CD8-positive, alpha-beta memory T cell (primary cell): ENCODE measurements at regions not wholly inside any gene's neighbourhood (a gene's known extent, or its start where the extent isn't known, plus 50 kb on each side); places are given as distances from the start of the nearest gene placed in this dataset.

Experiments
- CTCF ChIA-PET: fragments of 350-600 bp; sonication (Branson Sonifier 250); formaldehyde crosslinking; loops from one replicate; lab custom pipeline; 2021; ENCODE audit warnings: antibody characterized with exemption; lab: Charles Lee
- POLR2A ChIA-PET: fragments of 350-600 bp; sonication (Branson Sonifier 250); formaldehyde crosslinking; loops from one replicate; lab custom pipeline; 2021; ENCODE audit warnings: antibody characterized with exemption; lab: Charles Lee
- DNase-seq, 5 donors: peaks; one replicate each; pipeline versions ENCODE4 v3.0.0 to v3.0.0-alpha.2; 2020 to 2022; ENCODE audit warnings: mixed read lengths in 1 of 5
- H3K27ac ChIP-seq: one replicate; pipeline ENCODE4 v1.7.0; 2013; ENCODE audit warnings: low read depth, mild to moderate bottlenecking, low read length, moderate library complexity
- H3K27me3 ChIP-seq: 2 replicates; pipeline ENCODE4 v1.7.0; 2013; ENCODE audit warnings: low read length, mild to moderate bottlenecking; ENCODE audit not compliant: insufficient read depth, poor library complexity, severe bottlenecking
- H3K36me3 ChIP-seq: 2 replicates; pipeline ENCODE4 v1.7.0; 2013; ENCODE audit warnings: mild to moderate bottlenecking, low read length, moderate library complexity; ENCODE audit not compliant: insufficient read depth
- H3K4me1 ChIP-seq: 2 replicates; pipeline ENCODE4 v1.7.0; 2013; ENCODE audit warnings: mild to moderate bottlenecking, low read length, moderate library complexity; ENCODE audit not compliant: insufficient read depth
- H3K4me3 ChIP-seq: 2 replicates; pipeline ENCODE4 v1.7.0; 2013; ENCODE audit warnings: mild to moderate bottlenecking, low read length
- H3K9me3 ChIP-seq: 2 replicates; pipeline ENCODE4 v1.7.0; 2013; ENCODE audit warnings: mild to moderate bottlenecking, low read length
- H3K27ac Mint-ChIP-seq, 8 donors: one replicate each; pipeline ENCODE4 v1.8.0; 2020 to 2021; ENCODE audit warnings: mixed read lengths in 8 of 8, mild to moderate bottlenecking in 6 of 8, inconsistent platforms in 3 of 8, moderate library complexity in 3 of 8
- H3K27me3 Mint-ChIP-seq, 2 donors: one replicate each; pipeline ENCODE4 v1.8.0; 2020 to 2021; ENCODE audit warnings: mixed read lengths in 2 of 2, mild to moderate bottlenecking in 1 of 2, moderate library complexity in 1 of 2
- H3K36me3 Mint-ChIP-seq, 3 donors: one replicate each; pipeline ENCODE4 v1.8.0; 2020 to 2021; ENCODE audit warnings: mixed read lengths in 3 of 3, inconsistent platforms in 1 of 3, mild to moderate bottlenecking in 1 of 3
- H3K4me1 Mint-ChIP-seq, 3 donors: one replicate each; pipeline ENCODE4 v1.8.0; 2020 to 2021; ENCODE audit warnings: mixed read lengths in 3 of 3, inconsistent platforms in 1 of 3, mild to moderate bottlenecking in 1 of 3
- H3K4me3 Mint-ChIP-seq, 7 donors: one replicate each; pipeline ENCODE4 v1.8.0; 2020 to 2021; ENCODE audit warnings: mixed read lengths in 7 of 7, mild to moderate bottlenecking in 6 of 7, moderate library complexity in 4 of 7, inconsistent platforms in 2 of 7
- H3K9me3 Mint-ChIP-seq, 5 donors: one replicate each; pipeline ENCODE4 v1.8.0; 2020 to 2022; ENCODE audit warnings: mixed read lengths in 5 of 5, mild to moderate bottlenecking in 3 of 5, moderate library complexity in 2 of 5, inconsistent platforms in 1 of 5

DNA sequence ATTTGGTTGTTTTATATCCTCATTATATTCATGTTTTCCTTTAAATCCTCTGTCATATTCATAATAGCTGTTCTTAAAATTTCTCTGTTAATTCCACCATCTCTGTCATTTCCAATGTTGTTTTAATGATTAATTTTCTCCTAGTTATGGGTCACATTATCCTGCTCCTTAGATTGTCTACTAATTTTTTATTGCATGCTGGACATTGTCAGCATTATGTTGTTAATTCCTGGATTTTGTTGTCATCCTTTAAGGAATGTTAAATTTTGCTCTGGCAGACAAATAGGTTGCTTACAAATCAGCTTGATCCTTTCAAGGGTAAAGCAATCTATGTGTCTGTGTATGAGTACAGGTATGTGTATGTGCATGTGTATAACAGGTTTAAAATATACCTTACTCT lies 393.8 kb upstream of the POU3F1 start:
- ChIA-PET CTCF (interaction anchor here (1.6 kb wide), 1 partner anchor 9 kb away, joined by 4 read pairs; no protein-coding TSS in a partner anchor), POLR2A (no interaction called here)
- Histone ChIP-seq H3K9me3 (no peaks in the 10 kb centered on the region), H3K27me3 (no peaks in the 10 kb centered on the region), H3K4me3 (no peak overlapping the region), H3K27ac (no peak overlapping the region), H3K4me1 (no peaks in the 10 kb centered on the region), H3K36me3 (no peaks in the 10 kb centered on the region)
- DNase-seq, result no peak
- H3K27ac Mint-ChIP-seq, result no peak overlapping the region
- no peaks in the 10 kb centered on the region for H3K4me1 Mint-ChIP-seq
- no peak overlapping the region for H3K4me3 Mint-ChIP-seq
- H3K36me3 Mint-ChIP-seq, result no peaks in the 10 kb centered on the region
- H3K9me3 Mint-ChIP-seq, result peaks cover 18 to 27% (median 22%) of the 10 kb centered on the region in 5 donors
- H3K27me3 Mint-ChIP-seq, result peaks cover 26 to 59% of the 10 kb centered on the region in 2 donors

GRCh38 chr1:38436749-38437148 lies 390.2 kb upstream of the POU3F1 start:
- no peaks in the 10 kb centered on the region for H3K36me3 ChIP-seq
- H3K27ac ChIP-seq, result no peak overlapping the region
- Mint-ChIP-seq H3K9me3 (peaks cover 17 to 20% (median 19%) of the 10 kb centered on the region in 5 donors), H3K27me3 (peaks cover 23 to 53% of the 10 kb centered on the region in 2 donors), H3K27ac (no peak overlapping the region), H3K4me1 (no peaks in the 10 kb centered on the region), H3K36me3 (no peaks in the 10 kb centered on the region), H3K4me3 (no peak overlapping the region)
- DNase-seq, result no peak
- ChIA-PET CTCF (no interaction called here), POLR2A (no interaction called here)
- no peaks in the 10 kb centered on the region for H3K4me1 ChIP-seq
- no peak overlapping the region for H3K4me3 ChIP-seq
- H3K9me3 ChIP-seq, result no peaks in the 10 kb centered on the region
- no peaks in the 10 kb centered on the region for H3K27me3 ChIP-seq

- H3K4me3 ChIP-seq, result no peak overlapping the region
- ChIA-PET CTCF (no interaction called here), POLR2A (no interaction called here)
- no peaks in the 10 kb centered on the region for H3K36me3 ChIP-seq
- H3K27ac Mint-ChIP-seq, result no peak overlapping the region
- no peak for DNase-seq
- H3K9me3 Mint-ChIP-seq, result peaks cover 10 to 13% (median 12%) of the 10 kb centered on the region in 5 donors
- H3K9me3 ChIP-seq, result no peaks in the 10 kb centered on the region
- no peaks in the 10 kb centered on the region for H3K36me3 Mint-ChIP-seq
- H3K4me1 ChIP-seq, result no peaks in the 10 kb centered on the region
- peaks cover 25 to 53% of the 10 kb centered on the region in 2 donors for H3K27me3 Mint-ChIP-seq
- no peak overlapping the region for H3K27ac ChIP-seq
- no peaks in the 10 kb centered on the region for H3K27me3 ChIP-seq
- no peak overlapping the region for H3K4me3 Mint-ChIP-seq
- H3K4me1 Mint-ChIP-seq, result no peaks in the 10 kb centered on the region
Measured at GRCh38 chr1:38436006-38436405, 389.4 kb upstream of the POU3F1 start.

- Mint-ChIP-seq H3K4me1 (no peaks in the 10 kb centered on the region), H3K36me3 (no peaks in the 10 kb centered on the region), H3K27me3 (peaks cover 17 to 40% of the 10 kb centered on the region in 2 donors), H3K4me3 (no peak overlapping the region), H3K9me3 (no peaks in the 10 kb centered on the region), H3K27ac (no peak overlapping the region)
- POLR2A ChIA-PET, result no interaction called here
- CTCF ChIA-PET, result no interaction called here
- Histone ChIP-seq H3K27me3 (no peaks in the 10 kb centered on the region), H3K4me1 (no peaks in the 10 kb centered on the region), H3K36me3 (no peaks in the 10 kb centered on the region), H3K4me3 (no peak overlapping the region), H3K27ac (no peak overlapping the region), H3K9me3 (no peaks in the 10 kb centered on the region)
- DNase-seq, result no peak
Measured at GRCh38 chr1:38433084-38433722, 386.6 kb upstream of the POU3F1 start.

GRCh38 chr1:38431535-38432376 lies 385.2 kb upstream of the POU3F1 start:
- Histone ChIP-seq H3K27me3 (no peaks in the 10 kb centered on the region), H3K4me3 (no peak overlapping the region), H3K27ac (no peak overlapping the region), H3K4me1 (no peaks in the 10 kb centered on the region), H3K9me3 (no peaks in the 10 kb centered on the region), H3K36me3 (no peaks in the 10 kb centered on the region)
- Mint-ChIP-seq H3K27ac (peak overlapping the region in 1 of 8 donors; percentile 34), H3K4me3 (no peak overlapping the region), H3K9me3 (no peaks in the 10 kb centered on the region), H3K4me1 (no peaks in the 10 kb centered on the region), H3K36me3 (no peaks in the 10 kb centered on the region), H3K27me3 (peaks cover 15 to 32% of the 10 kb centered on the region in 2 donors)
- ChIA-PET CTCF (no interaction called here), POLR2A (no interaction called here)
- DNase-seq, result no peak

GRCh38 chr1:38430949-38431348 lies 384.4 kb upstream of the POU3F1 start:
- DNase-seq, result no peak
- Mint-ChIP-seq H3K36me3 (no peaks in the 10 kb centered on the region), H3K4me3 (no peak overlapping the region), H3K27ac (no peak overlapping the region), H3K4me1 (no peaks in the 10 kb centered on the region), H3K27me3 (peaks cover 23 to 38% of the 10 kb centered on the region in 2 donors), H3K9me3 (no peaks in the 10 kb centered on the region)
- ChIA-PET CTCF (no interaction called here), POLR2A (no interaction called here)
- Histone ChIP-seq H3K36me3 (no peaks in the 10 kb centered on the region), H3K4me1 (no peaks in the 10 kb centered on the region), H3K27ac (no peak overlapping the region), H3K27me3 (no peaks in the 10 kb centered on the region), H3K9me3 (no peaks in the 10 kb centered on the region), H3K4me3 (no peak overlapping the region)

- ChIA-PET POLR2A (no interaction called here), CTCF (no interaction called here)
- Histone ChIP-seq H3K27ac (no peak overlapping the region), H3K4me3 (no peak overlapping the region), H3K27me3 (peaks cover 5% of the 10 kb centered on the region), H3K9me3 (no peaks in the 10 kb centered on the region), H3K4me1 (no peaks in the 10 kb centered on the region), H3K36me3 (no peaks in the 10 kb centered on the region)
- no peaks in the 10 kb centered on the region for H3K4me1 Mint-ChIP-seq
- DNase-seq, result no peak
- H3K9me3 Mint-ChIP-seq, result peaks cover 0 to 10% (median 7%) of the 10 kb centered on the region in 5 donors
- no peak overlapping the region for H3K4me3 Mint-ChIP-seq
- peaks cover 0 to 6% (median 0%) of the 10 kb centered on the region in 3 donors for H3K36me3 Mint-ChIP-seq
- H3K27ac Mint-ChIP-seq, result no peak overlapping the region
- peaks cover 33 to 40% of the 10 kb centered on the region in 2 donors for H3K27me3 Mint-ChIP-seq
Measured at GRCh38 chr1:38424677-38425076, 378.1 kb upstream of the POU3F1 start.

DNA sequence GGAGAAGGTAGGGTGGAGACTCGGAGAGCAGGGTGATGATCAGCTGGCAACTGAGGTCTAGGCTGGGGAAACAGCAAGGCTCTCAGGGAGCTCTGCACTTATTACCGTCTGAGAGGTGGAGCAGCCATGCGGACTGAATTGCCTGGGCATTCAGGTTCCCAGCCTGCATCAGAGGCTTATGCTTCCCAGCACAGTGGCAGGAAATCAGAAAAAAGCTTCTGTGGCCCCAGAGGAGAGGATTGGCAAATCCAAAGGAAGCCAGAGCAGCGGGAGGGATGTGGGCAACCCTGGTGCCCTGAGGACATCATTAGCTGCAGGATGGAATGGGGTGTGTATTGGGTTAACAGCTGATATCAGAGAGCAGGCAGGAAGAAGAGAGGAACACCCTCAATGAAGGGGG lies 374.1 kb upstream of the POU3F1 start:
- Mint-ChIP-seq H3K9me3 (peaks cover 5 to 11% (median 8%) of the 10 kb centered on the region in 5 donors), H3K27me3 (peaks cover 23 to 47% of the 10 kb centered on the region in 2 donors), H3K4me1 (no peaks in the 10 kb centered on the region), H3K27ac (no peak overlapping the region), H3K36me3 (peaks cover 0 to 6% (median 0%) of the 10 kb centered on the region in 3 donors), H3K4me3 (no peak overlapping the region)
- ChIA-PET CTCF (no interaction called here), POLR2A (no interaction called here)
- H3K4me3 ChIP-seq, result no peak overlapping the region
- H3K4me1 ChIP-seq, result no peaks in the 10 kb centered on the region
- no peak overlapping the region for H3K27ac ChIP-seq
- H3K9me3 ChIP-seq, result no peaks in the 10 kb centered on the region
- H3K36me3 ChIP-seq, result no peaks in the 10 kb centered on the region
- peaks cover 5% of the 10 kb centered on the region for H3K27me3 ChIP-seq
- DNase-seq, result no peak
